ENCODE measurements at regions not wholly inside any gene's neighbourhood (a gene's known extent, or its start where the extent isn't known, plus 50 kb on each side); places are given as distances from the start of the nearest gene placed in this dataset.

- no peak for DNase-seq
- no peak overlapping the region for H3K4me3 ChIP-seq
- H3K27ac ChIP-seq: no peak overlapping the region
- no peak for TF ChIP-seq CTCF (IDR thresholded peaks at IDR 0.05)
- no peaks in the 10 kb centered on the region for H3K9me3 ChIP-seq
- no peaks in the 10 kb centered on the region for H3K36me3 ChIP-seq
- H3K4me1 ChIP-seq: no peaks in the 10 kb centered on the region
- H3K27me3 ChIP-seq: no peaks in the 10 kb centered on the region
- intact Hi-C loops (cut with DNase I): no loop called here
- no peak overlapping the region for H3K9ac ChIP-seq (ENCODE audit: low read depth in 2 of 2, low read length in 2 of 2)
Measured at GRCh38 chr18:45151645-45152044, 463.6 kb upstream of the SLC14A2 start.

GRCh38 chr18:45155526-45155925, 459.8 kb upstream of the SLC14A2 start:
- no peaks in the 10 kb centered on the region for H3K27me3 ChIP-seq
- H3K9ac ChIP-seq (ENCODE audit: low read depth in 2 of 2, low read length in 2 of 2): no peak overlapping the region
- intact Hi-C loops (cut with DNase I): no loop called here
- H3K36me3 ChIP-seq: no peaks in the 10 kb centered on the region
- no peaks in the 10 kb centered on the region for H3K9me3 ChIP-seq
- no peak overlapping the region for H3K27ac ChIP-seq
- no peak for DNase-seq
- TF ChIP-seq CTCF (IDR thresholded peaks at IDR 0.05): no peak
- no peaks in the 10 kb centered on the region for H3K4me1 ChIP-seq
- H3K4me3 ChIP-seq: no peak overlapping the region

- no peaks in the 10 kb centered on the region for H3K9me3 ChIP-seq
- H3K27ac ChIP-seq: no peak overlapping the region
- no peaks in the 10 kb centered on the region for H3K4me1 ChIP-seq
- no peak overlapping the region for H3K4me3 ChIP-seq
- no peaks in the 10 kb centered on the region for H3K36me3 ChIP-seq
- no peak for DNase-seq
- H3K27me3 ChIP-seq: no peaks in the 10 kb centered on the region
- no peak for TF ChIP-seq CTCF (IDR thresholded peaks at IDR 0.05)
- intact Hi-C loops (cut with DNase I): no loop called here
- H3K9ac ChIP-seq (ENCODE audit: low read depth in 2 of 2, low read length in 2 of 2): no peak overlapping the region
Measured at GRCh38 chr18:45156946-45157345, 458.3 kb upstream of the SLC14A2 start.

- TF ChIP-seq CTCF (IDR thresholded peaks at IDR 0.05): no peak
- no peak overlapping the region for H3K27ac ChIP-seq
- H3K27me3 ChIP-seq: no peaks in the 10 kb centered on the region
- H3K4me1 ChIP-seq: no peaks in the 10 kb centered on the region
- no peak for DNase-seq
- intact Hi-C loops (cut with DNase I): no loop called here
- no peaks in the 10 kb centered on the region for H3K36me3 ChIP-seq
- H3K4me3 ChIP-seq: no peak overlapping the region
- no peaks in the 10 kb centered on the region for H3K9me3 ChIP-seq
- H3K9ac ChIP-seq (ENCODE audit: low read depth in 2 of 2, low read length in 2 of 2): no peak overlapping the region
Measured at GRCh38 chr18:45157576-45157975, 457.7 kb upstream of the SLC14A2 start.

GRCh38 chr18:45161850-45162249, 453.4 kb upstream of the SLC14A2 start:
- Histone ChIP-seq H3K4me1 (peaks cover 5% of the 10 kb centered on the region), H3K27ac (no peak overlapping the region), H3K4me3 (no peak overlapping the region), H3K9me3 (no peaks in the 10 kb centered on the region), H3K9ac (ENCODE audit: low read depth in 2 of 2, low read length in 2 of 2) (no peak overlapping the region), H3K27me3 (no peaks in the 10 kb centered on the region), H3K36me3 (no peaks in the 10 kb centered on the region)
- DNase-seq: no peak
- intact Hi-C loops (cut with DNase I): no loop called here
- TF ChIP-seq CTCF (IDR thresholded peaks at IDR 0.05): no peak

GRCh38 chr18:45163871-45164270, 451.4 kb upstream of the SLC14A2 start:
- Histone ChIP-seq H3K27me3 (no peaks in the 10 kb centered on the region), H3K9ac (ENCODE audit: low read depth in 2 of 2, low read length in 2 of 2) (no peak overlapping the region), H3K36me3 (no peaks in the 10 kb centered on the region), H3K4me1 (peaks cover 8% of the 10 kb centered on the region), H3K4me3 (no peak overlapping the region), H3K9me3 (no peaks in the 10 kb centered on the region), H3K27ac (no peak overlapping the region)
- TF ChIP-seq CTCF (IDR thresholded peaks at IDR 0.05): no peak
- intact Hi-C loops (cut with DNase I): no loop called here
- DNase-seq: no peak
